ENCODE measurements at regions not wholly inside any gene's neighbourhood (a gene's known extent, or its start where the extent isn't known, plus 50 kb on each side); places are given as distances from the start of the nearest gene placed in this dataset.

DNA sequence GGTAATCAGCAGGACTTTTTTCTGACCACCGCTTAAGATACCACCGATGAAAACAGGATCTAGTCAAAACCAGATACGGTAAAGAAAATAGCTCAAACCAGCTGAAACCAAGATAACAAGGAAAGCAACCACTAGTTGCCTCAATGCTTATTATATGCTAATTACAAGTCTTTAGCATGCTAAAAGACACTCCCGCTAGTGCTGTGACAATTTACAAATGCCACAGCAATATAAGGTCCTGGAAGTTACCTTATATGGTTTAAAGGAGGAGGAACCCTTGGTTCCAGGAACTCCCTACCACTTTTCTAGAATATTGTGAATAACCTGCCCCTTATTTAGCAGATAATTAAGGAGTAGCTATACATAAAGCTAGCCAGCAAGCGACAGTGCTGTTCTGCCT lies 976.4 kb upstream of the SEL1L start:
- TF ChIP-seq, protein P1, sequence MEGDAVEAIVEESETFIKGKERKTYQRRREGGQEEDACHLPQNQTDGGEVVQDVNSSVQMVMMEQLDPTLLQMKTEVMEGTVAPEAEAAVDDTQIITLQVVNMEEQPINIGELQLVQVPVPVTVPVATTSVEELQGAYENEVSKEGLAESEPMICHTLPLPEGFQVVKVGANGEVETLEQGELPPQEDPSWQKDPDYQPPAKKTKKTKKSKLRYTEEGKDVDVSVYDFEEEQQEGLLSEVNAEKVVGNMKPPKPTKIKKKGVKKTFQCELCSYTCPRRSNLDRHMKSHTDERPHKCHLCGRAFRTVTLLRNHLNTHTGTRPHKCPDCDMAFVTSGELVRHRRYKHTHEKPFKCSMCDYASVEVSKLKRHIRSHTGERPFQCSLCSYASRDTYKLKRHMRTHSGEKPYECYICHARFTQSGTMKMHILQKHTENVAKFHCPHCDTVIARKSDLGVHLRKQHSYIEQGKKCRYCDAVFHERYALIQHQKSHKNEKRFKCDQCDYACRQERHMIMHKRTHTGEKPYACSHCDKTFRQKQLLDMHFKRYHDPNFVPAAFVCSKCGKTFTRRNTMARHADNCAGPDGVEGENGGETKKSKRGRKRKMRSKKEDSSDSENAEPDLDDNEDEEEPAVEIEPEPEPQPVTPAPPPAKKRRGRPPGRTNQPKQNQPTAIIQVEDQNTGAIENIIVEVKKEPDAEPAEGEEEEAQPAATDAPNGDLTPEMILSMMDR (IDR thresholded peaks at IDR 0.05; ENCODE audit: poor library complexity): no peak
- no peak for TF ChIP-seq EZH2 (IDR thresholded peaks at IDR 0.05; ENCODE audit: borderline replicate concordance)
- no peak for TF ChIP-seq EZH2phosphoT487 (IDR thresholded peaks at IDR 0.05; ENCODE audit: low read depth, severe bottlenecking, unreplicated experiment)
